Thyroid gland (tissue), 4 donors: ENCODE measurements at regions not wholly inside any gene's neighbourhood (a gene's known extent, or its start where the extent isn't known, plus 50 kb on each side); places are given as distances from the start of the nearest gene placed in this dataset.

Experiments used
- POLR2A ChIP-seq, 2 donors: fragments of 450-650 bp; IDR thresholded peaks; one replicate each; pipeline ENCODE4 v1.6.1; 2017; ENCODE audit warnings: antibody characterized with exemption in 2 of 2, mild to moderate bottlenecking in 2 of 2, moderate library complexity in 1 of 2
- TF ChIP-seq, protein P1 (sequence below), 6 experiments: fragments of 200-600 bp in 3 of 6; fragments of 450-650 bp in 3 of 6; sonication (generic) in 3 of 6; IDR thresholded peaks; one replicate each; pipeline ENCODE4 v1.5.1; 2016 to 2019; ENCODE audit warnings: antibody characterized with exemption in 6 of 6, mild to moderate bottlenecking in 2 of 6, inconsistent platforms in 1 of 6, moderate library complexity in 1 of 6

DNA sequence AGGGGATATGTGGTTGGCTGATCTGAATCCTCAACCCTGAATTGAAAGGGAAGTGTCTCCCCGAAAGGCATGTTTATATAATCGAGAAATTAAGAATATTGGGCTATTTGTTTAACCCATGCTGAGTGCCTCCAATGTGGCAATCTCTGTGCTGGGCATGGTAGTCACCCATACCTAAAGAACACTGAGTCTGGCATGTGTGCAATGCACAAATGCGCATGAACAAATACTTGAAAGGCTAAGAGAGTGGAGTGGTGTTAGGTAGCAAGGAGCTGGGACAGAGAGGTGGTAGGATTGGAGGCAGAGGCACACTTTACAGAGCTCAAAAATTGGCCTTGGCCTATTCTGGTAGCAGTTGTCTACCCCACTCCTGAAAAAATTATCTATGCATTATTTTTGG lies 645.1 kb upstream of the FAM98A start:
- TF ChIP-seq POLR2A (IDR thresholded peaks at IDR 0.05): no peak
- TF ChIP-seq, protein P1, sequence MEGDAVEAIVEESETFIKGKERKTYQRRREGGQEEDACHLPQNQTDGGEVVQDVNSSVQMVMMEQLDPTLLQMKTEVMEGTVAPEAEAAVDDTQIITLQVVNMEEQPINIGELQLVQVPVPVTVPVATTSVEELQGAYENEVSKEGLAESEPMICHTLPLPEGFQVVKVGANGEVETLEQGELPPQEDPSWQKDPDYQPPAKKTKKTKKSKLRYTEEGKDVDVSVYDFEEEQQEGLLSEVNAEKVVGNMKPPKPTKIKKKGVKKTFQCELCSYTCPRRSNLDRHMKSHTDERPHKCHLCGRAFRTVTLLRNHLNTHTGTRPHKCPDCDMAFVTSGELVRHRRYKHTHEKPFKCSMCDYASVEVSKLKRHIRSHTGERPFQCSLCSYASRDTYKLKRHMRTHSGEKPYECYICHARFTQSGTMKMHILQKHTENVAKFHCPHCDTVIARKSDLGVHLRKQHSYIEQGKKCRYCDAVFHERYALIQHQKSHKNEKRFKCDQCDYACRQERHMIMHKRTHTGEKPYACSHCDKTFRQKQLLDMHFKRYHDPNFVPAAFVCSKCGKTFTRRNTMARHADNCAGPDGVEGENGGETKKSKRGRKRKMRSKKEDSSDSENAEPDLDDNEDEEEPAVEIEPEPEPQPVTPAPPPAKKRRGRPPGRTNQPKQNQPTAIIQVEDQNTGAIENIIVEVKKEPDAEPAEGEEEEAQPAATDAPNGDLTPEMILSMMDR (IDR thresholded peaks at IDR 0.05): no peak
